Endothelial cell of umbilical vein (primary cell): ENCODE measurements at regions not wholly inside any gene's neighbourhood (a gene's known extent, or its start where the extent isn't known, plus 50 kb on each side); places are given as distances from the start of the nearest gene placed in this dataset.

Experiments used
- BruUV-seq: library from RNA; stranded (reverse); fragments of 400-500 nt; replicated peaks from 2 replicates; lab custom pipeline; 2021; lab: Mats Ljungman, UMichigan
- CTCF ChIA-PET: fragments of 300-600, 350-600 bp; sonication (Branson Sonifier 250); formaldehyde crosslinking; loops from one replicate; lab custom pipeline; 2021; ENCODE audit warnings: antibody characterized with exemption, inconsistent platforms; lab: Charles Lee
- POLR2A ChIA-PET: fragments of 300-600, 350-600 bp; sonication (Branson Sonifier 250); formaldehyde crosslinking; loops from one replicate; lab custom pipeline; 2021; ENCODE audit warnings: antibody characterized with exemption, inconsistent platforms; lab: Charles Lee
- DNase-seq: peaks from one replicate; pipeline ENCODE4 v3.0.0-alpha.2; 2011; ENCODE audit warnings: low read depth, low spot score
- FAIRE-seq: peaks from 2 replicates; lab custom pipeline; 2011; peaks lifted over from hg19 to GRCh38; lab: Jason Lieb, UNC
- H2AFZ ChIP-seq: 2 replicates; pipeline ENCODE4 v1.6.0; 2012; ENCODE audit warnings: low read depth, low read length, control low read depth, inconsistent platforms
- H3K27ac ChIP-seq: 2 replicates; pipeline ENCODE4 v1.5.1; 2011; ENCODE audit warnings: low read depth, mild to moderate bottlenecking, control low read depth, low read length, moderate library complexity; ENCODE audit not compliant: insufficient read depth
- H3K27me3 ChIP-seq, 2 experiments: 2 replicates each; pipeline versions ENCODE4 v1.6.0 to v1.6.1; 2011; ENCODE audit warnings: low read length in 2 of 2, mixed read lengths in 1 of 2; ENCODE audit not compliant: control insufficient read depth in 2 of 2, insufficient read depth in 2 of 2
- H3K36me3 ChIP-seq, 2 experiments: 2 replicates in 1 of 2; 3 replicates in 1 of 2; pipeline ENCODE4 v1.5.1; 2011; ENCODE audit warnings: low read length in 2 of 2, mild to moderate bottlenecking in 1 of 2, moderate library complexity in 1 of 2; ENCODE audit not compliant: control insufficient read depth in 2 of 2, insufficient read depth in 2 of 2; ENCODE audit errors: extremely low read depth in 1 of 2
- H3K4me1 ChIP-seq: 3 replicates; pipeline ENCODE4 v1.5.1; 2011; ENCODE audit warnings: mild to moderate bottlenecking, low read length; ENCODE audit not compliant: control insufficient read depth, insufficient read depth; ENCODE audit errors: extremely low read depth
- H3K4me2 ChIP-seq: 2 replicates; pipeline ENCODE4 v1.6.1; 2011; ENCODE audit warnings: low read length, control low read depth, mixed read lengths; ENCODE audit not compliant: insufficient read depth
- H3K4me3 ChIP-seq, 3 experiments: fragments of 200-600 bp in 1 of 3; sonication (generic), shearing (Covaris generic) in 1 of 3; replicated peaks in 1 of 3; 2 replicates each; pipeline ENCODE4 v1.5.1; 2011 to 2016; ENCODE audit warnings: control low read depth in 3 of 3, low read length in 3 of 3, mild to moderate bottlenecking in 2 of 3, inconsistent platforms in 1 of 3, low read depth in 1 of 3, moderate library complexity in 1 of 3; ENCODE audit not compliant: insufficient read depth in 1 of 3
- H3K79me2 ChIP-seq: 2 replicates; pipeline ENCODE4 v1.6.0; 2012; ENCODE audit warnings: low read length, inconsistent platforms; ENCODE audit not compliant: control insufficient read depth, insufficient read depth
- H3K9ac ChIP-seq: replicated peaks from 2 replicates; pipeline ENCODE3; 2011; ENCODE audit warnings: low read length, control low read depth; ENCODE audit not compliant: insufficient read depth; ENCODE audit errors: extremely low read depth
- H3K9me1 ChIP-seq: replicated peaks from 3 replicates; pipeline ENCODE4 v1.6.0; 2011; ENCODE audit warnings: mild to moderate bottlenecking, low read length; ENCODE audit not compliant: control insufficient read depth, insufficient read depth; ENCODE audit errors: extremely low read depth
- H3K9me3 ChIP-seq: replicated peaks from 2 replicates; pipeline ENCODE4 v1.5.1; 2012; ENCODE audit warnings: low read length, inconsistent platforms; ENCODE audit not compliant: control insufficient read depth, insufficient read depth
- H4K20me1 ChIP-seq: replicated peaks from 2 replicates; pipeline ENCODE3; 2011; ENCODE audit warnings: mild to moderate bottlenecking, low read length; ENCODE audit not compliant: control insufficient read depth, insufficient read depth; ENCODE audit errors: extremely low read depth
- EZH2 ChIP-seq: IDR thresholded peaks from 2 replicates; pipeline ENCODE4 v1.6.1; 2012; ENCODE audit warnings: borderline replicate concordance, low read depth, mild to moderate bottlenecking, moderate library complexity, low read length, inconsistent platforms; ENCODE audit not compliant: severe bottlenecking
- FOS ChIP-seq: IDR thresholded peaks from 2 replicates; pipeline ENCODE4 v1.6.1; 2011; ENCODE audit warnings: mild to moderate bottlenecking, low read length, moderate library complexity, borderline replicate concordance; ENCODE audit not compliant: insufficient read depth
- GATA2 ChIP-seq: IDR thresholded peaks from 2 replicates; pipeline ENCODE4 v1.7.0; 2011; ENCODE audit warnings: low read depth, mild to moderate bottlenecking, moderate library complexity, mixed read lengths, low read length; ENCODE audit not compliant: insufficient read length, insufficient read depth
- JUN ChIP-seq: IDR thresholded peaks from 2 replicates; pipeline ENCODE4 v1.6.1; 2011; ENCODE audit warnings: borderline replicate concordance, low read depth; ENCODE audit not compliant: insufficient read length, insufficient read depth
- MAX ChIP-seq: IDR thresholded peaks from 2 replicates; pipeline ENCODE4 v1.6.1; 2011; ENCODE audit not compliant: insufficient read depth, insufficient read length
- MYC ChIP-seq: IDR thresholded peaks from one replicate; pipeline ENCODE4 v1.6.1; 2011; ENCODE audit warnings: mild to moderate bottlenecking, low read depth, low read length
- POLR2A ChIP-seq: IDR thresholded peaks from 2 replicates; pipeline ENCODE4 v1.6.1; 2012; ENCODE audit warnings: low read depth, mild to moderate bottlenecking, control low read depth, low read length
- POLR2AphosphoS5 ChIP-seq: IDR thresholded peaks from 2 replicates; pipeline ENCODE4 v1.6.1; 2012; ENCODE audit warnings: low read depth, mild to moderate bottlenecking, control low read depth, low read length, moderate library complexity; ENCODE audit not compliant: insufficient read depth
- dilution Hi-C: fragments of 300-500 bp; cut with MboI; formaldehyde crosslinking; loops from one replicate; pipeline ENCODE4 v1.15.0; 2019; ENCODE audit warnings: low sequenced_read_pairs; ENCODE audit not compliant: extremely low pct_ligation_motif_present
- intact Hi-C: fragments of 100-400 bp; cut with micrococcal nuclease; formaldehyde crosslinking; loops from one replicate; pipeline ENCODE4 v1.10.0; 2022
- TF ChIP-seq, protein P1 (sequence below), 2 donors: IDR thresholded peaks; 1 replicate in 1 of 2; 2 replicates in 1 of 2; pipeline ENCODE4 v1.5.1; 2011; ENCODE audit warnings: low read length in 2 of 2, mild to moderate bottlenecking in 2 of 2, moderate library complexity in 2 of 2, control low read depth in 1 of 2, inconsistent platforms in 1 of 2, low read depth in 1 of 2; ENCODE audit not compliant: insufficient read depth in 1 of 2; ENCODE audit errors: extremely low read depth in 1 of 2

- ChIA-PET CTCF (interaction anchor here (1.1 kb wide), 1 partner anchor 9 kb away, joined by 3 read pairs; no protein-coding TSS in a partner anchor), POLR2A (no interaction called here)
- no peak for FAIRE-seq
- intact Hi-C loops (no loop called here), dilution Hi-C loops (no loop called here)
- H3K4me3 ChIP-seq = no peak overlapping the region
- no peaks in the 10 kb centered on the region for H4K20me1 ChIP-seq
- no peak overlapping the region for H3K9ac ChIP-seq
- H3K9me1 ChIP-seq = no peaks in the 10 kb centered on the region
- DNase-seq = no peak
- H3K79me2 ChIP-seq = no peaks in the 10 kb centered on the region
- no peak overlapping the region for H3K4me2 ChIP-seq
- H3K27me3 ChIP-seq = no peaks in the 10 kb centered on the region
- H2AFZ ChIP-seq = no peak overlapping the region
- TF ChIP-seq JUN (no peak), MAX (no peak), GATA2 (no peak), EZH2 (no peak), POLR2A (no peak), FOS (no peak), POLR2AphosphoS5 (no peak), MYC (no peak)
- TF ChIP-seq, protein P1, sequence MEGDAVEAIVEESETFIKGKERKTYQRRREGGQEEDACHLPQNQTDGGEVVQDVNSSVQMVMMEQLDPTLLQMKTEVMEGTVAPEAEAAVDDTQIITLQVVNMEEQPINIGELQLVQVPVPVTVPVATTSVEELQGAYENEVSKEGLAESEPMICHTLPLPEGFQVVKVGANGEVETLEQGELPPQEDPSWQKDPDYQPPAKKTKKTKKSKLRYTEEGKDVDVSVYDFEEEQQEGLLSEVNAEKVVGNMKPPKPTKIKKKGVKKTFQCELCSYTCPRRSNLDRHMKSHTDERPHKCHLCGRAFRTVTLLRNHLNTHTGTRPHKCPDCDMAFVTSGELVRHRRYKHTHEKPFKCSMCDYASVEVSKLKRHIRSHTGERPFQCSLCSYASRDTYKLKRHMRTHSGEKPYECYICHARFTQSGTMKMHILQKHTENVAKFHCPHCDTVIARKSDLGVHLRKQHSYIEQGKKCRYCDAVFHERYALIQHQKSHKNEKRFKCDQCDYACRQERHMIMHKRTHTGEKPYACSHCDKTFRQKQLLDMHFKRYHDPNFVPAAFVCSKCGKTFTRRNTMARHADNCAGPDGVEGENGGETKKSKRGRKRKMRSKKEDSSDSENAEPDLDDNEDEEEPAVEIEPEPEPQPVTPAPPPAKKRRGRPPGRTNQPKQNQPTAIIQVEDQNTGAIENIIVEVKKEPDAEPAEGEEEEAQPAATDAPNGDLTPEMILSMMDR (IDR thresholded peaks at IDR 0.05; ENCODE audit: extremely low read depth in 1 of 2, insufficient read depth in 1 of 2, low read depth in 1 of 2, low read length in 2 of 2) = no peak
- H3K36me3 ChIP-seq = no peaks in the 10 kb centered on the region
- peaks cover 2% of the 10 kb centered on the region for H3K9me3 ChIP-seq
- no TSS peak for BruUV-seq
- no peak overlapping the region for H3K27ac ChIP-seq
- H3K4me1 ChIP-seq = no peaks in the 10 kb centered on the region
Observed at GRCh38 chr19:31639306-31639705, 290.1 kb upstream of the TSHZ3 start.
